ENCODE measurements at regions not wholly inside any gene's neighbourhood (a gene's known extent, or its start where the extent isn't known, plus 50 kb on each side); places are given as distances from the start of the nearest gene placed in this dataset.

DNA sequence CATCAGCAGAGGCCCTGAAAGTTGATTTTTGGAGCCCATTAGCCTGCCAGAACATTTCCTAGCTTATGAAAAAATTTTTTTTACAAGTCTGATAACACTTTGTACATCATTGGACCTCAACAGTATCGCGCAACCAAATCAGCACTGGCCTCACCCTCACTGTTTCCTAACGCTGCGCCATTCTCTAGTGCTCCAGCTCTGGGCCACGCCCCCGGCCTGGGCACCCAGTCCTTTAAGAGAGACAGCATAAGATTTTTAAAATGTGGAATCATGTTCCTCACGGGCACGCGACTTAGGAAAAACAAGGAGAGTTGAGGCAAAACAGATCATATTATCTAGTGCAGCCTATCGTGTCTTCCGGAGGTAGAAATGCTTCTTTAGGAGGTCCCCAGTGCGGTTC lies 114.5 kb downstream of the BOD1 start:
- H3K4me1 ChIP-seq = no peaks in the 10 kb centered on the region
- H3K4me3 ChIP-seq = no peak overlapping the region
- H3K27me3 ChIP-seq = no peaks in the 10 kb centered on the region
- H3K9me3 ChIP-seq = no peaks in the 10 kb centered on the region
- TF ChIP-seq POLR2A (IDR thresholded peaks at IDR 0.05) = no peak
- TF ChIP-seq, protein P1, sequence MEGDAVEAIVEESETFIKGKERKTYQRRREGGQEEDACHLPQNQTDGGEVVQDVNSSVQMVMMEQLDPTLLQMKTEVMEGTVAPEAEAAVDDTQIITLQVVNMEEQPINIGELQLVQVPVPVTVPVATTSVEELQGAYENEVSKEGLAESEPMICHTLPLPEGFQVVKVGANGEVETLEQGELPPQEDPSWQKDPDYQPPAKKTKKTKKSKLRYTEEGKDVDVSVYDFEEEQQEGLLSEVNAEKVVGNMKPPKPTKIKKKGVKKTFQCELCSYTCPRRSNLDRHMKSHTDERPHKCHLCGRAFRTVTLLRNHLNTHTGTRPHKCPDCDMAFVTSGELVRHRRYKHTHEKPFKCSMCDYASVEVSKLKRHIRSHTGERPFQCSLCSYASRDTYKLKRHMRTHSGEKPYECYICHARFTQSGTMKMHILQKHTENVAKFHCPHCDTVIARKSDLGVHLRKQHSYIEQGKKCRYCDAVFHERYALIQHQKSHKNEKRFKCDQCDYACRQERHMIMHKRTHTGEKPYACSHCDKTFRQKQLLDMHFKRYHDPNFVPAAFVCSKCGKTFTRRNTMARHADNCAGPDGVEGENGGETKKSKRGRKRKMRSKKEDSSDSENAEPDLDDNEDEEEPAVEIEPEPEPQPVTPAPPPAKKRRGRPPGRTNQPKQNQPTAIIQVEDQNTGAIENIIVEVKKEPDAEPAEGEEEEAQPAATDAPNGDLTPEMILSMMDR (IDR thresholded peaks at IDR 0.05) = no peak
- no peak for DNase-seq
- H3K27ac ChIP-seq = no peak overlapping the region
- no peaks in the 10 kb centered on the region for H3K36me3 ChIP-seq

DNA sequence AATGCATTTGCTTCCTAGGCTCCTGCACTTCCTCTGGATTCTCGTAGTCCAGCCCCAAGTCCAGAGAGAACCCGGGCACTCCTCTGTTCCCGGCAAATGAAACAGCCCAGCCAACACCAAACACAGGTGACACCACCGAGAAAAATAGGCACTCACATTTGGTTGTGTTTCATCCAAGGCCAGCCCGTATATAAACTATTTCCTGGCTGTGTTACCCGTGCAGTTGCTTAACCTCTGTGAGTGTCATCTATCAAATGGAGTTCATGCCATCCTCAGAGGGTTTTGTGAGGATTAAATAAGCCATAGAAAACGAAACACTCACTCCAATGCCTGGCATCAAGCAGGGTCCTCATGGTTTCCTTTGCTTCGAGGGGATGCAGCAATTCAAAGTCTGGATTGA lies 115.2 kb downstream of the BOD1 start:
- Histone ChIP-seq H3K27me3 (no peaks in the 10 kb centered on the region), H3K4me1 (no peaks in the 10 kb centered on the region), H3K9me3 (no peaks in the 10 kb centered on the region), H3K4me3 (no peak overlapping the region), H3K27ac (no peak overlapping the region), H3K36me3 (no peaks in the 10 kb centered on the region)
- DNase-seq = no peak
- TF ChIP-seq, protein P1 (IDR thresholded peaks at IDR 0.05) = no peak
- no peak for TF ChIP-seq POLR2A (IDR thresholded peaks at IDR 0.05)

DNA sequence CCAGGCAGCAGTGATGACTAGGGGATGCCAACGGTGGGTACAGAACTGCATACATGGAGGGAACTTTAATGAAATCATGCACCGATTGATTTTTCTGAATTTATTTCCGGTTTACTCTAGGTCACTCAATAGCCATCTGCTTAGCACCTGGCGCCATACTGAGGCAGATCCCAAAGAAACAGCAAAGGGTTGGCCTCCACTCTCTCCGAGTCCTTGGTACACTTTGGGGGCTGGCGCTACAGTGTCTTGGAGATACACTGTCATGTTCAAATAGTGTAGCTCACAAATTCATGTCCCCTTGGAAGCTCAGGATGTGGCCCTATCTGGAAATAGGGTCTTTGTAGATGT lies 116.3 kb downstream of the BOD1 start:
- DNase-seq = no peak
- Histone ChIP-seq H3K27me3 (no peaks in the 10 kb centered on the region), H3K36me3 (no peaks in the 10 kb centered on the region), H3K4me3 (no peak overlapping the region), H3K9me3 (no peaks in the 10 kb centered on the region), H3K4me1 (no peaks in the 10 kb centered on the region), H3K27ac (peak overlapping the region in 1 of 4 donors; percentile 23)
- TF ChIP-seq, protein P1 (IDR thresholded peaks at IDR 0.05) = no peak
- TF ChIP-seq POLR2A (IDR thresholded peaks at IDR 0.05) = no peak

DNA sequence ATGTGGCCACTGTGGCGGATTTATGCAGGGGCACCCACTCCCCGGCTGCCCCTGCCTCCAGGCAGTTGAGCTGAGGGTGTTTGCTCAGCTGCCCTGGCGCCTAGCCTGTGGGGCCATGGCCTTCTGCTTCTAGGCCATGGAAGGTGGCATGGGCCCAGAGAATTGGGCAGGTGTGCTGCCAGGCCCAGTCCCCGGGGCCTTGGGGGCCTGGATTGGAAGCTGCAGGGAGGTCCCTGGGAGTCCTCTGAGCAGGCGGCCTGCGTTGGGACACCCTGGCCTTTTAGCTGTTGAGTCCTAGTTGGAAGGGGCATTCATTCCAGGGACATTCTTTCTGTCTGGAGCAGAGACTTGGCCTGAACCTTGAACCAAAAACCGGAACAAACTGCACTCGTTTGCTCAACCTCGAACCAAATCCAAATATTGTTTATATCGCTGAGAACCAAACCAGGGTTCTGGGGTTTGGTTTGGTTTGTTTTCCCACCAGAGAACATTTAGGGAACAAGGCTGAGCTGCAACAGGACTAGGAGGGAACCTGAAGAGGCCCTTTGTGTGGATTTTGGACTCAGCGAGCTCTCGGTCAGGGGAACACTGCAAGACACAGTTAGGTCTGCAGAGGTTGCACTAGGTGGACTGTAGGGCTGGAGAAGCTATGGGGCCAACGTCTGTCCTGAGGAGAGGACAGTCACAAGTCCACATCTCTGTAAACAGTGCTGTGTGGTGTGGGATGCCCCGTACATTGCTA lies 116.8 kb downstream of the BOD1 start:
- Histone ChIP-seq H3K27me3 (no peaks in the 10 kb centered on the region), H3K9me3 (no peaks in the 10 kb centered on the region), H3K4me1 (no peaks in the 10 kb centered on the region), H3K36me3 (no peaks in the 10 kb centered on the region), H3K27ac (peak overlapping the region in 1 of 4 donors; percentile 23), H3K4me3 (no peak overlapping the region)
- no peak for DNase-seq
- TF ChIP-seq POLR2A (IDR thresholded peaks at IDR 0.05) = no peak
- TF ChIP-seq, protein P1 (IDR thresholded peaks at IDR 0.05) = no peak

DNA sequence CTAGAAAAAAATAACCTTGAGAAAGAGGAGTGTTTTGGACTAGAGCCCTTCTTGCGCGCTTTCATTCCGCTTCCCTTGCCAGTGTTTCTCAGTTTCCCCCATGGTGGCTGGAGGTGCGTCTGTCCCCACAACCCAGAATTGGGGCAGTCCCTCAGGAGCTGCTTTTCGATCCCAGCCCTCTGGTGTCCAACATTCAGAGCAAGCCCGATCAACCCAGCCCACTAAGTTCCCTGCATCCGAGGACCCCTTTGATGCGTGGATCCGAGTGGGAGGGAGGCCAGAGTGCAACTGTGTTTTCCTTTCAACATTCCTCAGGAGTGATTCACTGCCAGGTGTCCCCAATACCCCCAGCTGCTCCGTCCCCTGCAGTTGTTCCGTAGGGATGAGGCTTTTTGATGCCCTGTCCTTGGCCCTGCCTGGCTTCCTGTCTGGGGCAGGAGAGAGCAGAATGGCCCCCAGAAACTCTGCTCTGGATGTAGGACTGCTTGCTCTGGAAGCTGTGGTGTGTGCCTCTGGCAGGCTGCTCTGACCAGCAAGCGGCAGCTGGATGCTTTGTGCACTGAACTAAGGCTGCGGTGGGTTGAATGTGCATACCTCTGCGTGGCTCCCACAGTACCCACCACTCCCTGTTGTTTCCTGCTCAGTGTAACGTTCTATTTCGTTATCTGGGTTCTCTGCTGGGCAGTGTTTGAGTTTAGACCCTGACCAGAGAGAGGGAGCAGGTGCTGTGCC lies 117.5 kb downstream of the BOD1 start:
- no peak for DNase-seq
- no peak for TF ChIP-seq POLR2A (IDR thresholded peaks at IDR 0.05)
- TF ChIP-seq, protein P1 (IDR thresholded peaks at IDR 0.05) = no peak
- no peaks in the 10 kb centered on the region for H3K4me1 ChIP-seq
- H3K4me3 ChIP-seq = no peak overlapping the region
- peak overlapping the region in 1 of 4 donors; percentile 35 for H3K27ac ChIP-seq
- H3K9me3 ChIP-seq = no peaks in the 10 kb centered on the region
- no peaks in the 10 kb centered on the region for H3K36me3 ChIP-seq
- no peaks in the 10 kb centered on the region for H3K27me3 ChIP-seq
